Heart left ventricle (tissue), 13 donors: ENCODE measurements at regions not wholly inside any gene's neighbourhood (a gene's known extent, or its start where the extent isn't known, plus 50 kb on each side); places are given as distances from the start of the nearest gene placed in this dataset.

Source experiments
- POLR2A ChIP-seq, 2 donors: fragments of 450-650 bp; IDR thresholded peaks; one replicate each; pipeline ENCODE4 v1.6.1; 2017; ENCODE audit warnings: antibody characterized with exemption in 2 of 2, mild to moderate bottlenecking in 2 of 2, moderate library complexity in 2 of 2
- TF ChIP-seq, protein P1 (sequence below), 12 donors: fragments of 200-600 bp; sonication (generic) in 4 of 12; IDR thresholded peaks; one replicate each; pipeline versions ENCODE4 v1.5.0 to v1.8.0; 2018 to 2022; ENCODE audit warnings: antibody characterized with exemption in 12 of 12, mild to moderate bottlenecking in 5 of 12
- donor health status: ischemic (EF 13 %, LVEDD 7.1; RV severe dilation, severe dysfunction).
- donor health status: DM: no; HTN: yes; CAD: no.
- donor health status: DM: no; HTN: no; CAD: no.
- donor health status: ischemic (EF 25% LVEDD 6.9; RV normal size, moderate dysfunction).
- donor health status: ischemic (EF 25% LVEDD 5.7; RV mildly dilated, moderate dysfunction).
- donor health status: ischemic (EF 35%, LVEDD 5.7; RV mildly dilated, moderate dysfunction).
- donor health status: nonischemic (EF 11% LVEDD 7.7; RV severe dilation, severe dysfunction).
- donor health status: DM: yes; HTN: yes; CAD: no.
- donor health status: PGD.
- donor health status: ischemic (EF 29% LVEDD 5.4; RV normal size, mild dysfunction).
- donor health status: nonischemic (EF 23%, LVEDD 6.1; RV moderate dilation, normal function).

DNA sequence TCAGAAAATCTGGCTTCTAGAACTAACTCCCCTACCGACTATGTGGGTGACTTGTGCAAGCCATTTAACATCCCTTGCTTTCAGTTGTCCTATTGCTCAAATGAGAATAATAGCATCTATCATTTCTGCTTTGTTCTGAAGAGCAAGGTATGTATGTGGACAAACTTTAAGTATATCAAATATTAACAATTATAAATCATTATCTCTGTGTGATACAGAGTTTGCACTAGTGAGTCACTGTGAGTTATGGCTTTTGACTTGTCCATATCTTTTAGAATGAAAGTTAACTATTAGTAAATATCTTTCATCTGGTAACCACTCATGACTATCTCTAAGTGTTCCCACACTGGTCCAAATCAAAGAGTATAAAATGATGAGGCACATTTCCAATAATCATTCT is 812.9 kb upstream of the ADGRL2 start:
- TF ChIP-seq, protein P1, sequence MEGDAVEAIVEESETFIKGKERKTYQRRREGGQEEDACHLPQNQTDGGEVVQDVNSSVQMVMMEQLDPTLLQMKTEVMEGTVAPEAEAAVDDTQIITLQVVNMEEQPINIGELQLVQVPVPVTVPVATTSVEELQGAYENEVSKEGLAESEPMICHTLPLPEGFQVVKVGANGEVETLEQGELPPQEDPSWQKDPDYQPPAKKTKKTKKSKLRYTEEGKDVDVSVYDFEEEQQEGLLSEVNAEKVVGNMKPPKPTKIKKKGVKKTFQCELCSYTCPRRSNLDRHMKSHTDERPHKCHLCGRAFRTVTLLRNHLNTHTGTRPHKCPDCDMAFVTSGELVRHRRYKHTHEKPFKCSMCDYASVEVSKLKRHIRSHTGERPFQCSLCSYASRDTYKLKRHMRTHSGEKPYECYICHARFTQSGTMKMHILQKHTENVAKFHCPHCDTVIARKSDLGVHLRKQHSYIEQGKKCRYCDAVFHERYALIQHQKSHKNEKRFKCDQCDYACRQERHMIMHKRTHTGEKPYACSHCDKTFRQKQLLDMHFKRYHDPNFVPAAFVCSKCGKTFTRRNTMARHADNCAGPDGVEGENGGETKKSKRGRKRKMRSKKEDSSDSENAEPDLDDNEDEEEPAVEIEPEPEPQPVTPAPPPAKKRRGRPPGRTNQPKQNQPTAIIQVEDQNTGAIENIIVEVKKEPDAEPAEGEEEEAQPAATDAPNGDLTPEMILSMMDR (IDR thresholded peaks at IDR 0.05), result no peak
- TF ChIP-seq POLR2A (IDR thresholded peaks at IDR 0.05), result no peak
